ENCODE measurements at regions not wholly inside any gene's neighbourhood (a gene's known extent, or its start where the extent isn't known, plus 50 kb on each side); places are given as distances from the start of the nearest gene placed in this dataset.

GRCh38 chr4:138939960-138940359 lies 75.6 kb upstream of the NOCT start:
- TF ChIP-seq CTCF (IDR thresholded peaks at IDR 0.05) (no peak), POLR2A (IDR thresholded peaks at IDR 0.05) (no peak), POLR2AphosphoS5 (IDR thresholded peaks at IDR 0.05) (no peak)
